Calu3 (cell line): ENCODE measurements at regions not wholly inside any gene's neighbourhood (a gene's known extent, or its start where the extent isn't known, plus 50 kb on each side); places are given as distances from the start of the nearest gene placed in this dataset.
"Not testable (repeated sequence)": the region's sequence is repeated elsewhere in the genome, so short reads cannot be mapped to it uniquely, and the experiment has no call there.

Experiments
- BruUV-seq: library from RNA; stranded (reverse); fragments of 400-500 nt; replicated peaks from 2 replicates; lab custom pipeline; 2021; lab: Mats Ljungman, UMichigan
- CTCF ChIA-PET: fragments of 300-600 bp; sonication (Branson Sonifier 250); formaldehyde crosslinking; loops from one replicate; lab custom pipeline; 2022; ENCODE audit warnings: antibody characterized with exemption; lab: Charles Lee
- DNase-seq: peaks from one replicate; pipeline ENCODE4 v3.0.0; 2022
- H3K27ac Mint-ChIP-seq: one replicate; pipeline ENCODE4 v1.8.0; 2022; ENCODE audit warnings: mixed read lengths; ENCODE audit not compliant: unreplicated experiment
- H3K27me3 Mint-ChIP-seq: one replicate; pipeline ENCODE4 v1.8.0; 2022; ENCODE audit warnings: mixed read lengths; ENCODE audit not compliant: unreplicated experiment
- H3K36me3 Mint-ChIP-seq: one replicate; pipeline ENCODE4 v1.8.0; 2022; ENCODE audit warnings: mild to moderate bottlenecking, moderate library complexity, mixed read lengths; ENCODE audit not compliant: insufficient read depth, unreplicated experiment
- H3K4me1 Mint-ChIP-seq: one replicate; pipeline ENCODE4 v1.8.0; 2022; ENCODE audit warnings: mild to moderate bottlenecking, low read depth, mixed read lengths; ENCODE audit not compliant: unreplicated experiment
- H3K4me3 Mint-ChIP-seq: one replicate; pipeline ENCODE4 v1.8.0; 2022; ENCODE audit warnings: mild to moderate bottlenecking, low read depth, moderate library complexity, mixed read lengths; ENCODE audit not compliant: unreplicated experiment
- H3K9me3 Mint-ChIP-seq: one replicate; pipeline ENCODE4 v1.8.0; 2022; ENCODE audit warnings: low read depth, mixed read lengths; ENCODE audit not compliant: unreplicated experiment
- CTCF ChIP-seq: fragments of 200-600 bp; IDR thresholded peaks from one replicate; pipeline ENCODE4 v1.8.0; 2022; ENCODE audit warnings: antibody characterized with exemption; ENCODE audit not compliant: unreplicated experiment
- intact Hi-C: fragments of 100-400 bp; cut with micrococcal nuclease; formaldehyde crosslinking; loops from one replicate; pipeline ENCODE4 v1.10.0; 2022; ENCODE audit not compliant: unreplicated experiment

DNA sequence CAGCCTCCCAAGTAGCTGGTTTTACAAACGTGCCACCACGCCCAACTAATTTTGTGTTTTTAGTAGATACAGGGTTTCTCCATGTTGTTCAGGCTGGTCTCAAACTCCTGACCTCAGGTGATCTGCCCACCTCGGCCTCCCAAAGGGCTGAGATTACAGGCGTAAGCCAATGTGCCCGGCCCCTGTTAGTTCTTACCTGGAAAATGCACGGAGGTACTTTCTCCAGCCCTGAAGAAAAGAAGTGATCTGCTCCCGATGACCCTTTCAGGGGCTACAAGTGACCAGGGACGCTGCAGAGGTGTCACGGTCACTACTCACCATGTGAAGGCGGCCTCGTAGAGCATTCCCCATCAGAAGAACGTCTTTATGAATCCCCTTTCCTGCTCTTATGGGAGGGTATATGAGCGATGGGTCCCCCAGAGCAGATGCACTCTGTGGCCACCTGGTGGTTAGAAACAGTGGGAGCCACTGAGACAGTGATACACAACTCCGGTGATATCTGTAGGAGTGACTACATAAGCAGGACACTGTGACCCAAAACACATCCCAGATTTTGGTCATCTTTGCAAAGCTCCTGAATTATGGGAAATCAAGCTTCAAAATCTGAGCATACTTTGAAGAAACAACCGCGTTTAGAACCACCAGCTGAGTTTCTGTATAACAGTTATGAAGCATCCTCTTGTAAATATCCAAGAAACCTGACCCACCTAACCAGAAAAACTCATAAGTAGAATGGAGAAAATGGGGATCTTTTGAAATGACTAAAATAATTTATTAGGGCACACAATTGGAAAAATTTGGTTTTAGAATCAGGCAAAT, 102.7 kb upstream of the NBPF11 start:
- H3K9me3 Mint-ChIP-seq, intact Hi-C loops, H3K27ac Mint-ChIP-seq, H3K27me3 Mint-ChIP-seq, H3K4me1 Mint-ChIP-seq, H3K36me3 Mint-ChIP-seq, BruUV-seq, CTCF ChIA-PET, H3K4me3 Mint-ChIP-seq: not testable (repeated sequence)
- TF ChIP-seq CTCF = peak; percentile 84
- DNase-seq = peak; percentile 40

DNA sequence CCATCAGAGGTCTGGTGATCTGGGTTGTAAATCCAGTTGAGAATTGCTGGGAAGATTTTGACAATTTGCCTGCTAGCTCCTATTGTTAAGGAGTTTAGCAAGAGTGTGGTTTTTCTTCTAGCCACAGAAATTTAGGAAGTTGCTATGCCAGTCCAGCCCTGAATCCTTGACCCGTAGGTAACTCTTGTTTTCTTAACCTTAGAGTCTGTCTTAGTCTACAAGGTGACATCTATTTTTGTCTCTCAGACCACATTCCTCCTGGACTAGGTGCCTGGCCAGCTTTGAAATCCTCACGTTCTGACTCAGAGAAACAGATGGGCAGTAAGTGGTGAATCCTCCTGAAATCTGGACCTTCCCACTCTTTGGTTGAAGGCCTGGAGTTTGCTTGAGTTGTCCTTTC, 101.7 kb upstream of the NBPF11 start:
- BruUV-seq, DNase-seq, CTCF ChIA-PET, H3K4me1 Mint-ChIP-seq, intact Hi-C loops, H3K36me3 Mint-ChIP-seq, H3K27ac Mint-ChIP-seq, H3K27me3 Mint-ChIP-seq, H3K4me3 Mint-ChIP-seq, H3K9me3 Mint-ChIP-seq: not testable (repeated sequence)

DNA sequence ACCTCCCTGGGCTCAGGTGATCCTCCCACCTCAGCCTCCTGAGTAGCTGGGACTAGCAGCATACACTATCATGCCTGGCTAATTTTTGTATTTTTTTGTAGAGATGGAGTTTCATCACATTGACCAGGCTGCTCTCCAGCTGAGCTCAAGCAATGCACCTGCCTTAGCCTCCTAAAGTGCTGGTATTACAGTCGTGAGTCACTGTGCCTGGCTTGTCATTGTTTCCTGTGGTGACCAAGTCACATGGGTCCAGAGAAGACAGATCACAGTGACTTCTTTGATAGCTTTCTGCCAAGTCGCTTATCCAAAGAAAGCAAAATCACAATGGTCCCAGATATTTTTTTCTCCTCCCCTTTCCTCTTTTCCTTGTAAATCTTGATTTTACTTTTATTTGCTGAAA, 96.7 kb upstream of the NBPF11 start:
- H3K36me3 Mint-ChIP-seq, H3K27me3 Mint-ChIP-seq, H3K27ac Mint-ChIP-seq, intact Hi-C loops, H3K4me3 Mint-ChIP-seq, BruUV-seq, H3K9me3 Mint-ChIP-seq, DNase-seq, CTCF ChIA-PET, H3K4me1 Mint-ChIP-seq: not testable (repeated sequence)

DNA sequence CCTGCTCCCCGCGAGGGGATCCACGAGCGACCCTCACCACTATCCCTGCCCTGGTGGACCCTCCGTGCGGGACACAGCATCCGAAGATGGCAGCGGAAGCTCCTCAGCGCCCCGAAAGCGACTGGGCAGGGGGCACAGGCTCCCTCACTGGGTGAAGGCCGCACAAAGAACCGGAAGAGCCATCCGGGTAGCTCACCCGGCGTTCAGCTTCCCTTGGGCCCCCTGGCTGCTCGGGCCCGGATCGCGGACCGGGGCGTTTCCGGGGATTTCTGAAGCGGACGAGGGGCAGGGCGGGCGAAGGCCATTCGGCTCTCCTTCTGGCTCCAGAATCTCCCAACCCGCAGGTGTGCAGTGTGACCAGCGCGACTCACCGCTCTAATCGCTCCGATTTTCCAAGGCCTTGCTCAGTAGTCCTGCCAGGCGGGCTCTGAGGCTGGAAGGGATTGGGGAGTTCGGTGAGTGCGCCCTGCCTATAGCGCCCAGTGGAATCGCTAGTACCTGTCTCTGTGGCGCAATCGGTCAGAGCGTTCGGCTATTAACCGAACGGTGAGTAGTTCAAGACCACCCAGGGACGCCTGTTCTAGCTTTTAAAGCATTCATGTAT, 94.3 kb upstream of the NBPF11 start:
- H3K4me1 Mint-ChIP-seq, H3K4me3 Mint-ChIP-seq, H3K27me3 Mint-ChIP-seq, BruUV-seq, CTCF ChIA-PET, H3K9me3 Mint-ChIP-seq, DNase-seq, H3K36me3 Mint-ChIP-seq, H3K27ac Mint-ChIP-seq, intact Hi-C loops: not testable (repeated sequence)

DNA sequence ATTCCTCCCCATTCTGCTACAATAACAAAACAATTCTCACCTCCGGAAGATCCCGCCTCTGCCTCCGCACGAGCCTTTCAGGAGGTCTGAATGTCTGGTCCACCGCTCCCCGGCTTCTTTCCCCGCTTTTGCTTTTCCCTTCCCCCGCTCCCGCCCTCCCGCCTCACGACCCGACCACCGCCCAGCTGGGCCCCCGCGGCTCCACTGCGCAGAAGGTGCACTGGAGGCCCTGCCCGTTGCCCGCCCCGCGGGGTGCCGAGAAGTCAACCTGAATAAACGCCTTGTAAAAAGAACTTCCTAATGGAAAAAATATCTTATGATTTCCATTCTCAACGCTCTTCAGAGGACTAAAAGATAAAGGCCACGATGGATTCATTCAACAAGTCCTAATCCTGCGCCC, 93.8 kb upstream of the NBPF11 start:
- H3K4me1 Mint-ChIP-seq, H3K9me3 Mint-ChIP-seq, CTCF ChIA-PET, BruUV-seq, intact Hi-C loops, H3K36me3 Mint-ChIP-seq, H3K27ac Mint-ChIP-seq, H3K27me3 Mint-ChIP-seq, H3K4me3 Mint-ChIP-seq, DNase-seq: not testable (repeated sequence)

- CTCF ChIA-PET, H3K36me3 Mint-ChIP-seq, H3K27ac Mint-ChIP-seq, H3K4me1 Mint-ChIP-seq, intact Hi-C loops, DNase-seq, H3K27me3 Mint-ChIP-seq, H3K4me3 Mint-ChIP-seq, H3K9me3 Mint-ChIP-seq, BruUV-seq: not testable (repeated sequence)
Observed at GRCh38 chr1:148245443-148245842, 93.4 kb upstream of the NBPF11 start.

DNA sequence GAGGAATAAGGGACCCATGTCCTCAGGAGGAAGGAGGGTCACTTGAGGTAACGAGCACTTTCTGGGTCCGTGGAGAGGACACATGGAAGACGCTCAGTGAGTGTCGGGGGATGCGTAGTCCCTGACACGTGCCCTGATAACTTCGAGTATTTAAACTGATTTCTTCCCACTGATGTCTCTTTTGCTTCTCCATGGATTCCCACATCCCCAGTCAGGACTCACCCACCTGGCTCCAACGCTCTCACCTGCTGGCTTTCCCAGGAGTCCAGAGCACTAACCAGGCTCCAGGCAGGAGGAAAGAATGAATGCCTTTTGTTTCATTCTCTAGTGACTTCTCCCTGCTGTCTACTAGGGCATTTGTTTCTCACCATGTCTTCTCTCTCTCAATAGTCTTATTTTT, 81.2 kb upstream of the NBPF11 start:
- H3K27ac Mint-ChIP-seq, intact Hi-C loops: not testable (repeated sequence)
- H3K27me3 Mint-ChIP-seq = peaks cover 16% of the 10 kb centered on the region

GRCh38 chr1:148228846-148229245, 76.8 kb upstream of the NBPF11 start:
- BruUV-seq, H3K27ac Mint-ChIP-seq, CTCF ChIA-PET, H3K9me3 Mint-ChIP-seq, intact Hi-C loops, DNase-seq, H3K4me3 Mint-ChIP-seq, H3K27me3 Mint-ChIP-seq, H3K36me3 Mint-ChIP-seq, H3K4me1 Mint-ChIP-seq: not testable (repeated sequence)

More for the DNA sequence above, 81.2 kb upstream of the NBPF11 start:
- BruUV-seq, H3K9me3 Mint-ChIP-seq, H3K4me3 Mint-ChIP-seq, DNase-seq, CTCF ChIA-PET, H3K36me3 Mint-ChIP-seq, H3K4me1 Mint-ChIP-seq: not testable (repeated sequence)

- H3K9me3 Mint-ChIP-seq, H3K4me3 Mint-ChIP-seq, H3K27ac Mint-ChIP-seq, intact Hi-C loops, BruUV-seq, H3K36me3 Mint-ChIP-seq, H3K27me3 Mint-ChIP-seq, H3K4me1 Mint-ChIP-seq, DNase-seq, CTCF ChIA-PET: not testable (repeated sequence)
Observed at GRCh38 chr1:148222399-148223159, 70.5 kb upstream of the NBPF11 start.
